HCT116 (cell line): ENCODE measurements at regions not wholly inside any gene's neighbourhood (a gene's known extent, or its start where the extent isn't known, plus 50 kb on each side); places are given as distances from the start of the nearest gene placed in this dataset.
"Not testable (repeated sequence)": the region's sequence is repeated elsewhere in the genome, so short reads cannot be mapped to it uniquely, and the experiment has no call there.

Experiments used
- CTCF ChIP-seq, 3 experiments: fragments of 200-600 bp in 1 of 3; sonication (generic) in 1 of 3; IDR thresholded peaks in 2 of 3; conservative IDR thresholded peaks in 1 of 3; 2 replicates each; pipeline ENCODE4 v1.5.1; 2012 to 2017; ENCODE audit warnings: low read depth in 2 of 3, low read length in 2 of 3, antibody characterized with exemption in 1 of 3, borderline replicate concordance in 1 of 3, control low read depth in 1 of 3, mild to moderate bottlenecking in 1 of 3, mixed read lengths in 1 of 3, mixed run types in 1 of 3, moderate library complexity in 1 of 3; ENCODE audit not compliant: insufficient read depth in 1 of 3
- EZH2 ChIP-seq: fragments of 200-600 bp; sonication (generic); IDR thresholded peaks from 2 replicates; pipeline ENCODE4 v1.6.1; 2017; ENCODE audit warnings: antibody characterized with exemption, mixed run types
- EZH2phosphoT487 ChIP-seq: fragments of 200-600 bp; IDR thresholded peaks from 2 replicates; pipeline ENCODE4 v1.6.1; 2018; ENCODE audit warnings: antibody characterized with exemption, borderline replicate concordance
- POLR2A ChIP-seq: IDR thresholded peaks from 2 replicates; pipeline ENCODE4 v1.7.0; 2011; ENCODE audit warnings: borderline replicate concordance; ENCODE audit not compliant: insufficient read depth, insufficient read length; ENCODE audit errors: extremely low read depth
- SIN3A ChIP-seq: IDR thresholded peaks from 2 replicates; pipeline ENCODE4 v1.6.1; 2012; ENCODE audit warnings: low read depth

GRCh38 chr5:145652700-145653099, 182.4 kb downstream of the PRELID2 start:
- not testable (repeated sequence) for TF ChIP-seq POLR2A; CTCF (IDR thresholded peaks at IDR 0.05 in 2 of 3, conservative IDR thresholded peaks at IDR 0.05 in 1 of 3; ENCODE audit: borderline replicate concordance in 1 of 3, insufficient read depth in 1 of 3, low read depth in 2 of 3, low read length in 2 of 3); SIN3A; EZH2phosphoT487; EZH2
